H9 (cell line): ENCODE measurements at regions not wholly inside any gene's neighbourhood (a gene's known extent, or its start where the extent isn't known, plus 50 kb on each side); places are given as distances from the start of the nearest gene placed in this dataset.

Experiments used
- DNase-seq: peaks from one replicate; pipeline ENCODE4 v3.0.0-alpha.2; 2017
- H2AFZ ChIP-seq: one replicate; pipeline ENCODE4 v1.6.1; 2013; ENCODE audit warnings: mild to moderate bottlenecking, low read length, control low read depth, moderate library complexity
- H2AK5ac ChIP-seq: 2 replicates; pipeline ENCODE4 v1.6.1; 2013; ENCODE audit warnings: low read length, control low read depth, mixed read lengths; ENCODE audit not compliant: insufficient read length
- H2BK120ac ChIP-seq: one replicate; pipeline ENCODE4 v1.6.1; 2013; ENCODE audit warnings: low read depth, mild to moderate bottlenecking, low read length, control low read depth, inconsistent platforms; ENCODE audit not compliant: poor library complexity, severe bottlenecking
- H2BK12ac ChIP-seq: 2 replicates; pipeline ENCODE4 v1.6.1; 2013; ENCODE audit warnings: low read length, control low read depth, mixed read lengths, low read depth; ENCODE audit not compliant: insufficient read length
- H2BK15ac ChIP-seq: 2 replicates; pipeline ENCODE4 v1.6.1; 2013; ENCODE audit warnings: low read depth, low read length, control low read depth
- H2BK20ac ChIP-seq: one replicate; pipeline ENCODE4 v1.6.1; 2013; ENCODE audit warnings: low read depth, mild to moderate bottlenecking, low read length, control low read depth, inconsistent platforms; ENCODE audit not compliant: poor library complexity, severe bottlenecking
- H2BK5ac ChIP-seq: 2 replicates; pipeline ENCODE4 v1.6.1; 2013; ENCODE audit warnings: low read length, control low read depth, mixed read lengths; ENCODE audit not compliant: insufficient read length
- H3K14ac ChIP-seq: 2 replicates; pipeline ENCODE4 v1.6.1; 2013; ENCODE audit warnings: low read length, control low read depth; ENCODE audit not compliant: insufficient read depth
- H3K18ac ChIP-seq: 2 replicates; pipeline ENCODE4 v1.6.1; 2013; ENCODE audit warnings: low read depth, mild to moderate bottlenecking, mixed read lengths, low read length, control low read depth; ENCODE audit not compliant: insufficient read length
- H3K23ac ChIP-seq: 2 replicates; pipeline ENCODE4 v1.6.1; 2013; ENCODE audit warnings: low read length, control low read depth, mixed read lengths, low read depth; ENCODE audit not compliant: insufficient read length
- H3K23me2 ChIP-seq: 2 replicates; pipeline ENCODE4 v1.6.1; 2013; ENCODE audit warnings: low read depth, mild to moderate bottlenecking, mixed read lengths, low read length, control low read depth; ENCODE audit not compliant: insufficient read length, poor library complexity, severe bottlenecking
- H3K27ac ChIP-seq: 2 replicates; pipeline ENCODE4 v1.5.1; 2013; ENCODE audit warnings: low read length, control low read depth, mixed read lengths, low read depth; ENCODE audit not compliant: insufficient read length
- H3K27me3 ChIP-seq: 2 replicates; pipeline ENCODE4 v1.6.1; 2013; ENCODE audit warnings: low read length, control low read depth, inconsistent platforms; ENCODE audit not compliant: insufficient read depth
- H3K4ac ChIP-seq: 2 replicates; pipeline ENCODE4 v1.6.1; 2013; ENCODE audit warnings: low read depth, mild to moderate bottlenecking, control low read depth, inconsistent platforms, low read length, moderate library complexity
- H3K4me1 ChIP-seq: 2 replicates; pipeline ENCODE4 v1.6.1; 2013; ENCODE audit warnings: low read length, control low read depth, inconsistent platforms; ENCODE audit not compliant: insufficient read depth
- H3K4me2 ChIP-seq: 2 replicates; pipeline ENCODE4 v1.6.1; 2013; ENCODE audit warnings: low read length, control low read depth, mixed read lengths; ENCODE audit not compliant: insufficient read length, insufficient read depth
- H3K56ac ChIP-seq: 2 replicates; pipeline ENCODE4 v1.6.1; 2013; ENCODE audit warnings: low read depth, mild to moderate bottlenecking, mixed read lengths, low read length, control low read depth; ENCODE audit not compliant: insufficient read length
- H3K79me1 ChIP-seq: 2 replicates; pipeline ENCODE4 v1.6.1; 2013; ENCODE audit warnings: low read depth, mild to moderate bottlenecking, moderate library complexity, low read length, control low read depth, inconsistent platforms; ENCODE audit not compliant: insufficient read depth, poor library complexity, severe bottlenecking
- H3K79me2 ChIP-seq: 2 replicates; pipeline ENCODE4 v1.6.1; 2013; ENCODE audit warnings: low read length, control low read depth, inconsistent platforms; ENCODE audit not compliant: insufficient read depth
- H3K9ac ChIP-seq: 2 replicates; pipeline ENCODE4 v1.6.1; 2013; ENCODE audit warnings: low read length, control low read depth, mixed read lengths; ENCODE audit not compliant: insufficient read length; ENCODE audit errors: extremely low read depth
- H3K9me3 ChIP-seq: one replicate; pipeline ENCODE4 v1.6.1; 2013; ENCODE audit warnings: low read depth, low read length, inconsistent platforms; ENCODE audit not compliant: control insufficient read depth
- H3T11ph ChIP-seq: one replicate; pipeline ENCODE4 v1.6.1; 2013; ENCODE audit warnings: mild to moderate bottlenecking, low read length, control low read depth, inconsistent platforms
- H4K20me1 ChIP-seq: one replicate; pipeline ENCODE4 v1.6.1; 2013; ENCODE audit not compliant: control insufficient read depth, insufficient read length, insufficient read depth
- H4K5ac ChIP-seq: 2 replicates; pipeline ENCODE4 v1.6.1; 2013; ENCODE audit warnings: low read depth, mild to moderate bottlenecking, mixed read lengths, low read length, control low read depth; ENCODE audit not compliant: insufficient read length
- H4K8ac ChIP-seq: replicated peaks from 2 replicates; pipeline ENCODE4 v1.6.1; 2013; ENCODE audit warnings: low read length, control low read depth, mixed read lengths, low read depth; ENCODE audit not compliant: insufficient read length
- H4K91ac ChIP-seq: 2 replicates; pipeline ENCODE4 v1.6.1; 2013; ENCODE audit warnings: low read depth, mild to moderate bottlenecking, moderate library complexity, mixed read lengths, low read length, control low read depth; ENCODE audit not compliant: insufficient read length
- H3K27ac Mint-ChIP-seq, 3 experiments: 2 replicates in 2 of 3; 3 replicates in 1 of 3; pipeline ENCODE4 v1.8.0; 2020 to 2021; ENCODE audit warnings: mixed read lengths in 3 of 3, mild to moderate bottlenecking in 1 of 3, moderate library complexity in 1 of 3
- H3K27me3 Mint-ChIP-seq: 2 replicates; pipeline ENCODE4 v1.8.0; 2021; ENCODE audit warnings: low read depth, mild to moderate bottlenecking, moderate library complexity, mixed read lengths
- H3K36me3 Mint-ChIP-seq, 3 experiments: 2 replicates in 2 of 3; 3 replicates in 1 of 3; pipeline ENCODE4 v1.8.0; 2020 to 2021; ENCODE audit warnings: low read depth in 3 of 3, mixed read lengths in 3 of 3; ENCODE audit not compliant: insufficient read depth in 1 of 3
- H3K4me1 Mint-ChIP-seq, 2 experiments: 2 replicates each; pipeline ENCODE4 v1.8.0; 2020; ENCODE audit warnings: mixed read lengths in 2 of 2
- H3K4me3 Mint-ChIP-seq, 2 experiments: 2 replicates in 1 of 2; 3 replicates in 1 of 2; pipeline ENCODE4 v1.8.0; 2020 to 2021; ENCODE audit warnings: mild to moderate bottlenecking in 2 of 2, mixed read lengths in 2 of 2, moderate library complexity in 1 of 2
- H3K9me3 Mint-ChIP-seq, 2 experiments: 2 replicates in 1 of 2; 3 replicates in 1 of 2; pipeline ENCODE4 v1.8.0; 2020; ENCODE audit warnings: mild to moderate bottlenecking in 2 of 2, mixed read lengths in 2 of 2, moderate library complexity in 1 of 2
- CTCF ChIP-seq: fragments of 200-600 bp; sonication (generic); conservative IDR thresholded peaks from 3 replicates; pipeline ENCODE4 v1.8.0; 2021; ENCODE audit warnings: antibody characterized with exemption, mild to moderate bottlenecking
- WGBS: extraction: QIAGEN DNeasy Blood & Tissue Kit; methylation state at CpG from one replicate; pipeline ENCODE4 v1.1.7; 2013; ENCODE audit warnings: missing lambda C conversion rate, low lambda C conversion rate, mixed read lengths; ENCODE audit not compliant: insufficient read length; ENCODE audit errors: extremely low coverage; 5-methylcytosine and 5-hydroxymethylcytosine counted together

- H3K27me3 Mint-ChIP-seq = peaks cover 16% of the 10 kb centered on the region
- peaks cover 6 to 15% (median 12%) of the 10 kb centered on the region in 3 experiments; a peak in 6 of 7 replicates for H3K36me3 Mint-ChIP-seq
- H2BK15ac ChIP-seq = no peak overlapping the region
- peaks cover 51 to 91% of the 10 kb centered on the region in 2 experiments for H3K9me3 Mint-ChIP-seq
- no peak overlapping the region for H3K27ac Mint-ChIP-seq
- H3T11ph ChIP-seq = no peak overlapping the region
- no peaks in the 10 kb centered on the region for H3K79me2 ChIP-seq
- DNase-seq = no peak
- no peak overlapping the region for H2AK5ac ChIP-seq
- TF ChIP-seq CTCF = no peak
- H4K8ac ChIP-seq = no peak overlapping the region
- no peak overlapping the region for H3K4me3 Mint-ChIP-seq
- no peaks in the 10 kb centered on the region for H3K23me2 ChIP-seq
- no peak overlapping the region for H2BK5ac ChIP-seq
- no CpG with 5 or more reads among the region's 8 CpGs for WGBS
- no peak overlapping the region for H3K18ac ChIP-seq
- H4K91ac ChIP-seq = no peak overlapping the region
- H2BK12ac ChIP-seq = no peak overlapping the region
- no peak overlapping the region for H3K56ac ChIP-seq
- H3K79me1 ChIP-seq = no peaks in the 10 kb centered on the region
- no peak overlapping the region for H2BK120ac ChIP-seq
- no peaks in the 10 kb centered on the region for H4K20me1 ChIP-seq
- no peak overlapping the region for H3K14ac ChIP-seq
- no peak overlapping the region for H3K4ac ChIP-seq
- H3K23ac ChIP-seq = no peak overlapping the region
- no peaks in the 10 kb centered on the region for H3K4me1 ChIP-seq
- no peaks in the 10 kb centered on the region for H3K9me3 ChIP-seq
- H2AFZ ChIP-seq = no peak overlapping the region
- H3K4me2 ChIP-seq = no peak overlapping the region
- no peak overlapping the region for H4K5ac ChIP-seq
- peaks cover 0 to 4% of the 10 kb centered on the region in 2 experiments; a peak in 2 of 4 replicates for H3K4me1 Mint-ChIP-seq
- no peak overlapping the region for H3K9ac ChIP-seq
- no peak overlapping the region for H2BK20ac ChIP-seq
- no peak overlapping the region for H3K27ac ChIP-seq
- H3K27me3 ChIP-seq = no peaks in the 10 kb centered on the region
Measured at GRCh38 chr19:34588249-34588648, 88.7 kb downstream of the SCGB2B2 start.
